ENCODE measurements at regions not wholly inside any gene's neighbourhood (a gene's known extent, or its start where the extent isn't known, plus 50 kb on each side); places are given as distances from the start of the nearest gene placed in this dataset.

DNA sequence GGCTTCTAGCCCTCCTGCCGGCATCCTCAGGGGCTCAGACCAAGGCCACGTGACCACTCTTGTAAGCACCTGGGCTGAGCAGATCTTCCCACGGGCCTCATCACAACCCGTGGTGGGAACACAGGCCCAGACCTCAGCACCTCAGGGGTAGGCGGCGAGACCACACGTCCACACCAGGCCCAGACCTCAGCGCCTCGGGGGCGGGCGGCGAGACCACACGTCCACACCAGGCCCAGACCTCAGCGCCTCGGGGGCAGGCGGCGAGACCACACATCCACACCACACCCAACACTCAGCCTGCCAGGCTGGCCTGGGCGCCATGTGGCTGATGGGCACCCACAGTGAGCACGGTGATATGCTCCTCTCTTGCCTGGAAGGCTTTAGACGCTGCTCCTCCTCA is 334.4 kb upstream of the SALL3 start:
- DNase-seq (ENCODE audit: insufficient read length, low spot score) (no peak), FAIRE-seq (no peak)

DNA sequence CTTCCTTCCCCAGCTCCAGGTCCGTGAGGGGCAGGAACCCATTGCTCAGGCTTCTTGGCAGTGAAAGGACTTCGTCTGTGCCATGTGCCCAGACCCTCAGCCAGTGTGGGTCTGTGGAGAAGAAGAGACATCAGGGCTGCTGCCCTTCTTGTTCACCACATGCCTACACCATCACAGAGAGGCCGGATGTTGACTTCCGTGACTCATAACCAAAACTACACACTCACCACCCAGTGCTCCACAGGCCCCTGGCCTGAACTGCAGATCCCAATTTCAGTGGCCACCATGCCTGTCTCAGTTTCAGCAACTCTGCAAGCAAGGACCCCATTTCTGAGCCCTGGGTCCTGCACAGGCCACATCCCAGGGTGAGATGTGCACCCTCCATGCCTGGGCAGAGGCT is 332.6 kb upstream of the SALL3 start:
- no peak for DNase-seq (ENCODE audit: insufficient read length, low spot score)
- no peak for FAIRE-seq

DNA sequence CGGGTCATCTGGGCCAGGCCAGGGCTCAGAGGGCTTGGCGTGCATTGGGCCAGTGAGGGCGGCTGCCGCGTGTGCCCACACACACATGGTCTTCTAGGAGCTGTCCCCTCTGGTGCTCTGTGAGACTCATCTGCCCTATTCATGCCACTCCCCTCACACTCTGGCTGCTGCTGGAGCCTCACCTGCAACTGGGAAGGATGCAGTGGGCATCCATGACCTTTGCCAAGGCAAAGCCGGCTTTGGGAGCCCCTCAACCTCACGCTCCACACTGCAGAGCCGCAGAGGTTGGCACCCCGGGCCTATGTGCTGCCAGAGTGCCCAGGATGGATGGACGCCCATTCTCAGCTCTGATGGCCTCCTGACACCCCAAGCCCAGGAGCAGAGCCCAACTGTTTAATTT is 330.2 kb upstream of the SALL3 start:
- no peak for FAIRE-seq
- DNase-seq (ENCODE audit: insufficient read length, low spot score), result no peak

DNA sequence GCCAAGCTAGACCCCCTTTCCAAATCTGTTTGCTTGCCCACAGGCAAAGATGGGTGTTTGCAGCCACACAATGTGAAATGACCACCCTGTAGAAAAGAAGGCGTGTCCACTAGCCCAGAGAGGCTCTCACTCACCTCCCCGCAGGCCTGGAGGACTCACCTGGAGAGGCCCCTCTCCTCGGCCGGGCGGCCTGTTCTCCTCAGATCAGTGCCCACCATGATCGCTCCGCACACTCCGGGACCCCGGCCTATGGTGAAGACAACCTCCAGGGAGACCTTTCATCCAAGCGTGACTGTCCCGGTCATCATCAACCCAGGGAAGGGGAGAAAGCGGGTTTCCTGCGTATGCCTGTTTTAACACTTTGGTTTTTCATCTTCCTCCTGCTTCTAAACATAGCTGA is 328.7 kb upstream of the SALL3 start:
- FAIRE-seq (no peak), DNase-seq (ENCODE audit: insufficient read length, low spot score) (no peak)

DNA sequence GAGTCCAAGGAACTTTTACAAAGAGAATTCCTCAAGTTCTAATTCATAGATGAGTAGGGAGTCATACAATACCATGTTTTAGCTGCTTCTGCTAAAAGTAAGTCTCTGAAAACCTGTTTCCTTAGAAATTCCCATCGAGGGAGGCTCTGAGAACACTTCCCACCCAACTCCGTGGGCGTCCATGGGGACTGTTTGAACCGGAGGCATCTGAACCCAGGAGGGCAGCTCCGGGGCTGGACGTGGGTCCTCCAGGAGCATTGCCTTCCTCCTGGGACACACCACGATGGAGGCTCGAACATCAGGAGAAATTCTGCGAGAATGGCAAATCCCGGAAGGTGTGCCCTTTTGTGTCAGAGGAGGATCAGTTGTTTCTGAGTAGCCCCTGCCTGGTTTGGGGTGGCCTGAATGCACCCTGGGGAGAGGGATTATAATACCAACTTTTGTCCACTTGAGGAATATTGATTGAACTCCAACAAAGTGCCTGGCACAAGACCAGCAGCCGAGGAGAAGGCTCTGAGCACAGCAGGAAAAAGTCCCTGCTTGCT is 327.5 kb upstream of the SALL3 start:
- FAIRE-seq, result no peak

DNA sequence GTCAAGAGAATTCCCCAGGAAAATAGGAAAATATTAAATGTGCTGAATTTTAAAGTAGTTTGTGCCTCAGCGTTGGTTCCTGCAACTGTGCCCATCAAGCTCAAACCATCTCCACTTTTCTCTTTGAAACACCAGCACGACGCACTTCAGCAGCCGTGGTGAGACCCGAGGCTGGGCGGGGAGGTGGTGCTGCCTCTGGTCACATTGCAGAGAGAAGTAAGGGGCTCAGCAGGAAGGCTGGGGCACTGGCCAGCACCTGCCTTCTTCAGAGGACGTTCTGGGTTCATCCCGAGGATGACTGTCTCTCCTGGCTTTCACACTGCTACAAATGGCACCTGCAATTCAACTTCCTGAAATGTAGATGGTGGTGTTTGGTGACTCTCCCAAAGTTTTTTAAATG is 323.7 kb upstream of the SALL3 start:
- DNase-seq (ENCODE audit: insufficient read length, low spot score) (no peak), FAIRE-seq (no peak)

More for the DNA sequence above, 327.5 kb upstream of the SALL3 start:
- no peak for DNase-seq (ENCODE audit: insufficient read length, low spot score)

DNA sequence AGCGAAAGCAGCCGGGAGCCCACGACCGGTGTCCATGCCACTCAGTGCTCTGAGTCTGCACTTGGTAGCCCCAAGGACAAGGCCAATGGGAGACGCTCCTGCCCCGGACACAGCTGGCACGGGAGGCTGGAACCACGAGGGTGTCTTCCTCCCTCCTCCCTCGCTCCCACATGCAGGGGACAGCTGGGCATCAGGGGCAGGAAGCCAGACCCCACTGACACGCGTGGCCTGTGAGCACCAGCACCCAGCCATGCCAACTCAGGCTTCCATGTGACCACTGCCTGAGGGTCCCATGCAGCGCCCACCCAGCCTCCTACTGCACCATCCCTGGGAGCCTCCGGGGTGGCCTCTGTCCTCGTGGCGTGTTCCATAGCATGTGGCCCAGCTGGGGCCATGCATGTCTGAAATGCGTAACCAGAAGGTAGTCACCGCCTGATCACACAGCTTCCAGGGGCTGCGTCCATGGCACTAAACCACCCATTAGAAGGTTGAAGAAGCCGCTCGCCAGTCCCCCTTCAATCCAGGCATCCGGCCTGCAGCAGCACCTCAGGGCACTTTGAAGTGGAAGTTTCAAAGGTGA is 323.2 kb upstream of the SALL3 start:
- no peak for FAIRE-seq
- no peak for DNase-seq (ENCODE audit: insufficient read length, low spot score)

DNA sequence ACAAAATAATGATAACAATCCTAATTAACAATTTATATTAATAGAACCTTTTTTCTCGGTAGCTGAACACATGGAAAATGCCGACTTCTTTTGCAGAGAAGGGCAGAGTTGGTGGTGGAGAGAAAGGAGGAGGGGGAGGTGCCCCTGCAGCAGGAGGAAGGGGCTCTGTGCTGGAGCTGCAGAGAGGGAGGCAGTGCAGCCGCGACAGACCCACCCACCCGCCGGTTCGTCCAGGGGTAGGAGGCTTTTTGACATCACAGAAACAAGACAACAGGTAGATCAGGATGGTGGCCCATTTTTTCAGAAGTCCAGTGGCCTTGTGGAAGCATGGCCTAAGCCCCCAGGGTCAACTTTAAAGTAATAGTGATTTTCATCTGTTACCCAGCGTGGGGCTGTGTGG is 321.1 kb upstream of the SALL3 start:
- no peak for DNase-seq (ENCODE audit: insufficient read length, low spot score)
- FAIRE-seq, result no peak

DNA sequence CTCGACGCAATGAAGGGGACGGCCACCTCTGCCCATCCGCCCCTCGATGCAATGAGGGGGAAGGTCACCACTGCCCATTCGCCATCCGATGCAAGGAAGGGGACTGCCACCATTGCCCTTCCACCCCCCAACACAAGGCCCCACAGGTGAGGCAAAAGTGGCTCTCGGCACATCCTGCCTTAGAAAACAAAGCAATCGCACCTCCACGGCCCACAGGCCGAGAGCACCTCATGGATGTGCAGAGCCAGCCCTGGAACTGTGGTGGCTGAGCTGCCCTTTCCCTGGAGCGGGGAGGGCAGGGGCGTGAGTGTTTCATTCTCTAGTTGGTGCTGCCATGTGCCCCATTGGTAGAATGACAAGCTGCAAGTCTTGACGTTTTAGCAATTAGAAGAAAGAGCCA is 320.6 kb upstream of the SALL3 start:
- FAIRE-seq (no peak), DNase-seq (ENCODE audit: insufficient read length, low spot score) (no peak)

DNA sequence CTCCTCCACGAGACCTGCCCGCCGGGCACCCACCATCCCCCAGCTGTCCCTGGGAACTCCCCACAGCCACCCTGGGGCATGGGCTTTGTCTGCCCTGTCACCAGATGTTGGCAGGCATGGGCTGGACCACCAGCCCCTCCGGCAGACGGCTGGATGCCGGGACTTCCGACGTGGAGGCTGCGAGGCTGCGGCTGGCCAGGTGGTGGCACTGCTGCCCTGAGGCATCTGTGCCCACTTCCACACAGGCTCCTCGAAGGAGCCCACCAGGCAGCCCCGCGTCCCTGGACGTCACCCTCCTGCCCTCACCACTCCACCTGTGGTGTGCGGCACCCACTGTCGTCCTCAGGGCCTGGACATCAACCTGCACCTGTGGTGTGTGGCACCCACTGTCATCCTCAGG is 319.9 kb upstream of the SALL3 start:
- no peak for FAIRE-seq
- DNase-seq (ENCODE audit: insufficient read length, low spot score), result no peak

DNA sequence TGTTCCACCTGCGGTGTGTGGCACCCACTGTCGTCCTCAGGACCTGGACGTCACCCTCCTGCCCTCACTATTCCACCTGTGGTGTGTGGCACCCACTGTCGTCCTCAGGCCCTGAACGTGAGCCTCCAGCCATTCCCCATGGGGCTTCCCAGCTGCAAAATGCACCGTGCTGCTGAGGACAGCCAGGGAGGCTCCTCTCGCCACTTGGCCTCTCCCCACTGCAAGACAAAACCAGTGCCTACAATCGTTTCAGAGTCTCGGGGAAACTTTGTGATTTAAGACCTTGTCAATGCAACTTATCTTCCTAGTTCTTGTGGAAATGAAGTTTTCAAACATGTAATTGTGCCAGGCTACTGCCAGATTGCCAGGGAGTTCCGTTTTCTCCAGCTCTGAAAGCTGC is 319.3 kb upstream of the SALL3 start:
- DNase-seq (ENCODE audit: insufficient read length, low spot score), result no peak
- FAIRE-seq, result no peak

DNA sequence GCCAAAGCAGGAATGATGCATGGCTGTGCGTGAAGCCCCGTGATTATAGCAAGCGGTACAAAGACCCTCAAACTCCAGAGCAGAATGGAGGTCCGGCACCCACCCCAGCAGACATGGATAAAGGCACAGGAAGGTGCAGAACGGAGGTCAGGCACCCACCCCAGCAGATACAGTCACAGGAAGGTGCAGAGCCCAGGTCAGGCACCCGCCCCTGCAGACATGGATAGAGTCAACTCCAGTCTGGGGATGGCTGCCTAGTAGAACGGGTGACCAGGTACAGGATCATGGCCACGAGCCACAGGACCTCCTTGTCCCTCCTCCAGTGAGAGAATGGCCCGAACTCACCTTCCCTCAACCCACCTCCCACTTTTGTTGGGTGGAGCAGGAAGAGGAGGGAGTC is 318.3 kb upstream of the SALL3 start:
- FAIRE-seq, result no peak

DNA sequence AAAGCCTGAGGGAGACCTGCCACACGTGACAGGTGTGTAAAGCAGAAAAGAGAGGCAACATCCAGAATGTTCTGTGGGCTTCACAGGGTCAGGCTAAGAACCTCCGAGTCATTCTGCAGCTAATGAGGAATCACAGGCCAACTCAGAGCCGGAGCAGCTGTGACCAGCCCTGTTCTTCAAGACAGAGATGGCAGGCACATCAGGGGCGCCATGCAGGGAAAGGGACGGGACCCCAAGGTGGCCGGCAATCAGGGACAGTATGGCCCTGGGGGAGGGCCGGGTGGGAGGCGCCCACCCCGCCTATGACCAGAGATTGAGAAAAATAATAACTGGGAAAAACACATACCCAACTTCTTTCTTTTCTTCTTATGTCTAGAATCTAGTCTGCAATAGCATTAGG is 316.7 kb upstream of the SALL3 start:
- FAIRE-seq (no peak), DNase-seq (ENCODE audit: insufficient read length, low spot score) (no peak)

More for the DNA sequence above, 318.3 kb upstream of the SALL3 start:
- DNase-seq (ENCODE audit: insufficient read length, low spot score), result no peak

DNA sequence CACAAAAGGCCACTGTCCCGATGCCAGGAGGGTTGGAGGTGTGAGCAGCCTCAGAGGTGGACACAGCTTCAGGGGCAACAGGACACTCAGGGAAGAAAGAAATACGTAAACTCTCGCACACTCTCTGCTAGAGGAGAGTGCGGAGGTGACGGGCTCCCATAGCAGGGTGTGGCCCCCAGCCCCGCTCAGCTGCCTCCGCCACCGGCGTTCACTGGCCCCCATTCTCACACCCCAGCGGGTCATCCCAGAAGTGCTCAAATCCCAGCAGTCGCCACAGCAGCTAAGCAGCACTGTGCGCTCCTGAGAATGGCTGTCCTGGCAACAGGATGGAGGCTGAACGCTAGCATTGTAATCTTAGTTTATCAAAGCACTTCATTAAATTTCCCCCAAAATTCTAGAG is 315.6 kb upstream of the SALL3 start:
- FAIRE-seq (no peak), DNase-seq (ENCODE audit: insufficient read length, low spot score) (no peak)

DNA sequence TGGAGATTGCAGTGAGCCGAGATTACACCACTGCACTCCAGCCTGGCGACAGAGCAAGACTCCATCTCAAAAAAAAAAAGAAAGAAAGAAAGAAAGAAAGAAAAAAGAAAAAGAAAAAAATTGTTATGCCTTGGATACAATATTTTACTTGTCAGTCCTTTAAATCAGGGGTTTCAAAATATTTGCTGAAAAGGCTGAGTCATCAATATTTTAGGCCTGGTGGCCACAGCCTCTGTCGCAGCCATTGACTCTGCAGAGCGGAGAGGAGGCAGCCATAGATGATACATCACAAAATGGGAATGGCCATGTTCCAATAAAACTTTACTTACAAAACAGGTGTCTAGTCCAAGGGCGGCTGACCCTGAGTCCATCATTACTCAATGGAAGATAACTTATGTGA is 314.8 kb upstream of the SALL3 start:
- FAIRE-seq, result no peak
- no peak for DNase-seq (ENCODE audit: insufficient read length, low spot score)

DNA sequence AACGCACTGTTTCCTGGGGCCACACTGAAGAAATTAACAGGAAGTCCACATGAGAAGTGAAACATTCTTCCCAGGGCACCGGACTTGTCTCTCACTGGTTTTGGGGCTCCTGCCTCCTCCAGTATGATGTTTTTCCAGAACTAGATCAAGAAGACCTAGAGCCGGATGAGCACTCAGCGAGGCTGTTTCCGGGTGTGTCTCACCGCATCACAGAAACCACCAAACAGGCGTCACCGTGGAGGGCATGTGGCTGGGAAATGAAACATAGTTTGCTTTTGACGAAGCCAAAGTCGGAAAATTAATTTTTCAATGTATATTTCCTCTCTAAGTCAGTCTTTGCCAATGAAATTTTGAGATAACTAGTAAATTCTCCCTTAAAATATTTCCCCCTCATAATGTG is 314.0 kb upstream of the SALL3 start:
- no peak for FAIRE-seq
- DNase-seq (ENCODE audit: insufficient read length, low spot score), result no peak

DNA sequence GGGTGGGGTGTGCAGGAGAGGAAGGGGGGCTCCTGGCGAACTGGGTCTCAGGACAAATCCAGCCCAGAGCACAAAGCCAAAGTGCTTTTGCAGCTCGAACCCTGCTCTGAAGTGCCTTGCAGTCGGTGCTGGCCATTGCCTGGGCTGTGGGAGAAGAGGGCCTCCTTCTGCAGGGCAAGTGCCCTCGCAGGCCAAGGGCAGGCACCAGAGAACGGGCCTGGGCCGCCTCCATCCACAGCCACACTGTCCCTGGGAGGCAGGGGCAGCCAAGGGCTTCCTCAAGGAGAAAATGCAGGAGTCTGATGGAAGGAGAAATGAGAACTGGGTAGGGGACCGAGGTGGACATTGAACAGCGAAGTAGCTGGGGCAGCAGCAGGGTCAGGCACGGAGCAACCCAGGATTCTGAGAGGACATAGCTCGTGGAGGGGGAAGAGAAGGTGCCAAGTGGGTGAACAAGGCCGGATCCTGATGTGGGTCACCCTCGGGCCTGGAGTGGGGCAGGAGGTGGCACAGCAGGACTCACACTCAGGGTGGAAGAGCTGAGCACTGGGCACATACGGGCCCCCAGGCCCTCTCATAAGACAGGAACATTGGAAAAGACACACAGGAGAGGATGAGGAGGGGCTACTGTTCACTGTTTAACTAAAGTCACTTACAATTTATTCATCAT is 312.8 kb upstream of the SALL3 start:
- DNase-seq (ENCODE audit: insufficient read length, low spot score), result no peak
- no peak for FAIRE-seq

DNA sequence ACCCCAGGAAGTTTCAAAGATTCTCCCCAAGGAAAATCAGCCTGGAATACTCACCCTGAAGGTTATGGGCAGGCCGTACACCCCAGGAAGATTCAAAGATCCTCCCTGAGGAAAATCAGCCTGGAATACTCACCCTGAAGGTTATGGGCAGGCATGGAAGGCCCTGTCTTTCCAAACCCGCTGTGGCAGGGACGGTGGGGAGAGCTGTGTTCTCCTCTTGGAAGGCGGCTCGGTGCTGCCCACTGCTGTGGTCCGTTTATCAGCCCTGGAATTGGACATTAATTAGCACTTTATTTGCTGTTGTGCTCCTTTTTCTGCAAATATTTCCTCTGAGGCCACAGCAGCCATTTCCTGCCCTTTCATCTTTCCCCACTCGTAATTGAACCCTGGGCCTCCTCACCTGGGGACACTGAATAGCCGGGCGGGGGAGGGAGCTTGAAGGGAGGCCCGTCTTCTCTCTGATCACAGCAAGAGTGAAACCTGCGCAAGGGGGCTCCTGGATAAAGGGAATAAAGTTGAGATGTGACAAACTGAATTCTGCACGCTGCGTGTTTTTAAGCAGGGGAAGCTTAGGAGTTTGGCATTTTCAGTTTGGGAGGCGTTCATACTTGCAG is 308.7 kb upstream of the SALL3 start:
- FAIRE-seq (no peak), DNase-seq (ENCODE audit: insufficient read length, low spot score) (no peak)

DNA sequence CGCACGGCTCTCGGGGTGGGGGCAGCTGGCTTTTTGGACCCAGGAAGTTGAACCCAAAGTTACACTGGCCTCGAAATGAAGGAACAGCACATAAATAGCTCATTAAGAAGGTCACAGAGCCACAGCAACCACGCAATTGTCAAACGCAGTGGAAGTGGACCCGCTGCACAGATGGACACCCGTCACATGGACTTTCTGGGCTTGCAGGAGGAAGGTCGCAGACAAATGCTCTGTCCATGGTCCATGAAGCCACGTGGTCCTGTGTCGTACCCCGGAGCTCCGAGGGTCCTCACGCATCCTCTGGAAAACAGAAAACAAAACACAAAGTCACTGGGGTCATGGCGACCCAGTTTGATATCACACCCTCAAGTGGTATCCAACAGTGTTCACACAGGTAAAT is 308.1 kb upstream of the SALL3 start:
- DNase-seq (ENCODE audit: insufficient read length, low spot score) (no peak), FAIRE-seq (no peak)

DNA sequence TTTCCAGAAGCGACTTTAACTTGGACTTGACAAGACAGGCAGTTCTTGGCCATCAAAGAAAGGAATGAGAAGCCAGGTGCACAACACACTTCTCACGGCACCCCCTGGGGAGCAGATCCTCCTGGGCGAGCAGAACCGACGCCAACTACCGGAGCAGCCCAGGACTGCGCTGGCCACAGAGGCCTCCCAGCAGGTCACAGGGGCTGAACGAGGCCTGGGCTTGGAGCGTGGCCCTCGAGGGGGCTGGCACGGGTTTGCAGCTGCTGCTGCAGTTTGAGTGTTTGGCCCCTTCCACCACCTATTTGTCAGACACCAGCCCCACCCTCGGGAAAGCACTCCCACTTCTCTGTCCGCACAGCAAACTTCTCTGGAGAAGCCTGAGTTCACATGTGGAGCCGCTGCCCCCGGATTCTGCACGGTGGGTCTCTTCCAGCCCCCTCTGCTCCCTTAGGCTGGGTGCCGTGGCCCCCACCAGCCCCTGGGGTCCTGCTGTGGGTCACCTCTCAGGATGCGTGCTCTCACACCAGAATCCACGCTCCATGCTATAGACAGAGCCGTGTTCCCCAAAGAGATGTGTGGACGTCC is 306.7 kb upstream of the SALL3 start:
- no peak for DNase-seq (ENCODE audit: insufficient read length, low spot score)
- FAIRE-seq, result no peak

DNA sequence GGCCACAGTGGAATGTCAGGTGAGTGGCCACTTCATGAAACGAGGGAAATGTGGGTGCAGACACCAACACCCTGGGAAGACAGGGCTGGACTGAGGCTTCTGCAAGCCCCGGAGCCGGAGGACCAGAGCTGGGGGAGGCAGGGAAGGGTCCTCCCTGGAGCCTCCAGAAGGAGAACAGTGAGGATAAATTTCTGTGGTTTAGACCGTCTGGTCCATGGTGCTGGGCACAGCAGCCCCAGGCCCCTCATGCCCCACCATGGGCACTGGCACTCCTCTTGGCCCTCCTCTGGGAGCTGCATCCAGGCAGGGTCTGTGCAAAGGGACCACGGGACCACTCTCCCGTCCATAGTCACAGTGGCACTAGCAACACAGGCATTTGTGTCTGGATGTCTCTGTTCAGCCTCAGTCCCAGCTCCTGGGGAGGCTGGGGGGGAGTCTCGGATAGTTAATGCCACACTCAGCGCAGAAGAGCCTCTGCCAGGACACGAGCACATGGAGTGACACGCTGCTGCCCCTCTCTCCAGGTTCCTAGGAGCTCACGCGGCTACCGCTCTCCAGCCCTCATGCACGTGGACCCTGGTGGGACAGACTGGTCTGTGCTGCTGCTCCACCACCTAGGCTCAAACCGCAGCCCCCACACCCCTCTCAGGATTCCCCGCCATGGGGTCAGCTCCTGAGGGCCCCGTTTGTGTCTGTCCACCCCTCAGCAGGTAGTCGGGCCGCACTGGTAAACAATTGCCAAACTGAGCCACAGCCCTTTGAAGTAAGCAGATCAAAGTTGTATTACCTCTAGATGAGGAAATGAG is 305.9 kb upstream of the SALL3 start:
- no peak for DNase-seq (ENCODE audit: insufficient read length, low spot score)
- no peak for FAIRE-seq

Measured in HTR-8/SVneo (cell line).